ENCODE measurements at regions not wholly inside any gene's neighbourhood (a gene's known extent, or its start where the extent isn't known, plus 50 kb on each side); places are given as distances from the start of the nearest gene placed in this dataset.

- no peak overlapping the region for H3K4me2 ChIP-seq (ENCODE audit: low read length)
- no peak overlapping the region for H3K27ac ChIP-seq
- no peak overlapping the region for H3K9ac ChIP-seq
- no peak overlapping the region for H2AFZ ChIP-seq
- H3K4me3 ChIP-seq (ENCODE audit: low read depth, low read length), result no peak overlapping the region
- no peak for TF ChIP-seq CTCF (IDR thresholded peaks at IDR 0.05)
- H3K27me3 ChIP-seq (ENCODE audit: control insufficient read depth, insufficient read depth, low read length), result no peaks in the 10 kb centered on the region
- H3K36me3 ChIP-seq (ENCODE audit: control insufficient read depth, insufficient read depth, low read length), result no peaks in the 10 kb centered on the region
- no peaks in the 10 kb centered on the region for H3K9me3 ChIP-seq (ENCODE audit: control insufficient read depth, low read length)
- H3K4me1 ChIP-seq, result no peaks in the 10 kb centered on the region
- no peaks in the 10 kb centered on the region for H3K79me2 ChIP-seq
These were observed 259.9 kb upstream of the ARHGAP20 start for GRCh38 chr11:110972106-110972505.

- no peak for TF ChIP-seq CTCF (IDR thresholded peaks at IDR 0.05)
- no peaks in the 10 kb centered on the region for H3K27me3 ChIP-seq (ENCODE audit: control insufficient read depth, insufficient read depth, low read length)
- no peak overlapping the region for H2AFZ ChIP-seq
- no peak overlapping the region for H3K27ac ChIP-seq
- no peaks in the 10 kb centered on the region for H3K9me3 ChIP-seq (ENCODE audit: control insufficient read depth, low read length)
- H3K9ac ChIP-seq, result no peak overlapping the region
- no peak overlapping the region for H3K4me3 ChIP-seq (ENCODE audit: low read depth, low read length)
- no peak overlapping the region for H3K4me2 ChIP-seq (ENCODE audit: low read length)
- H3K4me1 ChIP-seq, result no peaks in the 10 kb centered on the region
- H3K36me3 ChIP-seq (ENCODE audit: control insufficient read depth, insufficient read depth, low read length), result no peaks in the 10 kb centered on the region
- no peaks in the 10 kb centered on the region for H3K79me2 ChIP-seq
These were observed 258.9 kb upstream of the ARHGAP20 start for GRCh38 chr11:110971140-110971539.

GRCh38 chr11:110968348-110969062, 256.3 kb upstream of the ARHGAP20 start:
- Histone ChIP-seq H3K27me3 (ENCODE audit: control insufficient read depth, insufficient read depth, low read length) (no peaks in the 10 kb centered on the region), H3K9me3 (ENCODE audit: control insufficient read depth, low read length) (no peaks in the 10 kb centered on the region), H3K79me2 (no peaks in the 10 kb centered on the region), H3K4me2 (ENCODE audit: low read length) (no peak overlapping the region), H3K4me3 (ENCODE audit: low read depth, low read length) (no peak overlapping the region), H3K4me1 (no peaks in the 10 kb centered on the region), H3K36me3 (ENCODE audit: control insufficient read depth, insufficient read depth, low read length) (no peaks in the 10 kb centered on the region), H2AFZ (no peak overlapping the region), H3K27ac (no peak overlapping the region), H3K9ac (no peak overlapping the region)
- TF ChIP-seq CTCF (IDR thresholded peaks at IDR 0.05), result no peak

- no peak for TF ChIP-seq CTCF (IDR thresholded peaks at IDR 0.05)
- no peak overlapping the region for H3K27ac ChIP-seq
- no peaks in the 10 kb centered on the region for H3K4me1 ChIP-seq
- no peaks in the 10 kb centered on the region for H3K79me2 ChIP-seq
- no peaks in the 10 kb centered on the region for H3K9me3 ChIP-seq (ENCODE audit: control insufficient read depth, low read length)
- no peak overlapping the region for H3K9ac ChIP-seq
- H3K27me3 ChIP-seq (ENCODE audit: control insufficient read depth, insufficient read depth, low read length), result no peaks in the 10 kb centered on the region
- H3K4me3 ChIP-seq (ENCODE audit: low read depth, low read length), result no peak overlapping the region
- H2AFZ ChIP-seq, result no peak overlapping the region
- no peak overlapping the region for H3K4me2 ChIP-seq (ENCODE audit: low read length)
- H3K36me3 ChIP-seq (ENCODE audit: control insufficient read depth, insufficient read depth, low read length), result no peaks in the 10 kb centered on the region
These were observed 253.9 kb upstream of the ARHGAP20 start for GRCh38 chr11:110966131-110966530.

- no peak overlapping the region for H3K27ac ChIP-seq
- no peaks in the 10 kb centered on the region for H3K36me3 ChIP-seq (ENCODE audit: control insufficient read depth, insufficient read depth, low read length)
- H3K4me3 ChIP-seq (ENCODE audit: low read depth, low read length), result no peak overlapping the region
- no peak overlapping the region for H3K4me2 ChIP-seq (ENCODE audit: low read length)
- no peaks in the 10 kb centered on the region for H3K9me3 ChIP-seq (ENCODE audit: control insufficient read depth, low read length)
- H3K27me3 ChIP-seq (ENCODE audit: control insufficient read depth, insufficient read depth, low read length), result no peaks in the 10 kb centered on the region
- H3K4me1 ChIP-seq, result no peaks in the 10 kb centered on the region
- H3K79me2 ChIP-seq, result no peaks in the 10 kb centered on the region
- no peak overlapping the region for H3K9ac ChIP-seq
- no peak for TF ChIP-seq CTCF (IDR thresholded peaks at IDR 0.05)
- no peak overlapping the region for H2AFZ ChIP-seq
These were observed 250.7 kb upstream of the ARHGAP20 start for GRCh38 chr11:110962921-110963320.
